GM19351 (cell line): ENCODE measurements at regions not wholly inside any gene's neighbourhood (a gene's known extent, or its start where the extent isn't known, plus 50 kb on each side); places are given as distances from the start of the nearest gene placed in this dataset.
"Not testable (repeated sequence)": the region's sequence is repeated elsewhere in the genome, so short reads cannot be mapped to it uniquely, and the experiment has no call there.

Experiments
- ATAC-seq: cut with Tn5 transposase; IDR thresholded peaks from one replicate; pipeline ENCODE4 v1.9.1; 2021; ENCODE audit warnings: mild to moderate bottlenecking, moderate library complexity; ENCODE audit not compliant: unreplicated experiment

DNA sequence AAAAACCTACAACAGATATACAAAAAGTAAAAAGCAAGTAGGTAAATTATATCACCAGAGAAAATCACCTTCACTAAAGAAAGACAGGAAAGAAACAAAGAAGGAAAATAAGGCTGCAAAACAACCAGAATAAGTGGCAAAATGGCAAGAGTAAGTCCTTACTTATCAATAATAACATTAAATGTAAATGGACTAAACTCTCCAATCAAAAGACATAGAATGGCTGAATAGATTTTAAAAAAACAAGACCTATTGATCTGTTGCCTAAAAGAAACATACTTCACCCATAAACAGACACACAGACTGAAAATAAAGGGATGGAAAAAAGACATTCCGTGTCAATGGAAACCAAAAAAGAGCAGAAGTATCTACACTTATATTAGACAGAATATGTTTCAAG is 695.7 kb upstream of the FAT3 start:
- no peak for ATAC-seq

DNA sequence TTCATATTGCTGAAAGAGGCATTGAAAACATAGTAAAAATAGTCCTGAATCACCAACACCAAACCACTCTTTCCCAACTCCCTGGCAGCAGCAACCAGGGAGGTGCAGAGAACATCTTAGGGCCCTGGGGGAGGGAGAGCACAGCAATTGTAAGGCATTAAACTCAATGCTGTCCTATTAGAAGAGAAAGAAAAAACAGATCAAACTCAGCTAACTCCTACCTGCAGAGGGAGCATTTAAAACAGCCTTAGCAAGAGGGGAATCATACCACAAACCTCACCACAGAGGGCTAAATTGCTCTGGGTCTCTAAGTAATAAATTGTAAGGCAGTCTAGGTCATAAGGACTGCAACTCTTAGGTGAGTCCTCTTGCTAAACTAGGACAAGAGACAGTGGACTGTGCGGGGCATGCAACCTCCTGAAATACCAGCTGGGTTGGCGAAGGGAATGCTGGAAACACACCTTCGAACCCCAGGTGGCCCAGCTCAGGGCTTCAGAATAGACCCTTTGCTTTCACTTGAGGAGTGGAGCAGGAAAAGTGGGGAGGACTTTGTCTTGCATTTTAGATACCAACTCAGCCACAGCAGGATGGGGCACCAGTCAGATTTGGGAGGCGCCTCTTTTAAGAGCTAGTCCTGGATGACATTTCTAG is 697.1 kb upstream of the FAT3 start:
- ATAC-seq, result no peak

DNA sequence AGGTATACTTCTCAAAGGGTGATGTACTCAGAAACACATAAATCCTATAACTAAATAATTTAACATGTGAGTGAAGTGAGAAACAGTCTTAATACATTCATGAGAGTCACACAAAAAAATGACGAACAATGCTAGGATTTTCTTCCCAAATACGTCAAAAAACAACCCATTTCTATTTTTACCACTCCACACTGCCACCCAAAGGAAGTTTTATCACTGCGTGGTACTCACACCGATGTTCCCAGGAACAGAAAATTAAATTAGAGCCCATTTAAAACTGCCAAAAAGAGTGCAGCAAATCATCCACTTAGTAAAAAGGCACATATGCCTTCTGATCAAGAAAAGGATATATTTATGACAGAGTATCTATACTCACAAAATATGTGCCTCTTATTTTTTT is 710.9 kb upstream of the FAT3 start:
- no peak for ATAC-seq

DNA sequence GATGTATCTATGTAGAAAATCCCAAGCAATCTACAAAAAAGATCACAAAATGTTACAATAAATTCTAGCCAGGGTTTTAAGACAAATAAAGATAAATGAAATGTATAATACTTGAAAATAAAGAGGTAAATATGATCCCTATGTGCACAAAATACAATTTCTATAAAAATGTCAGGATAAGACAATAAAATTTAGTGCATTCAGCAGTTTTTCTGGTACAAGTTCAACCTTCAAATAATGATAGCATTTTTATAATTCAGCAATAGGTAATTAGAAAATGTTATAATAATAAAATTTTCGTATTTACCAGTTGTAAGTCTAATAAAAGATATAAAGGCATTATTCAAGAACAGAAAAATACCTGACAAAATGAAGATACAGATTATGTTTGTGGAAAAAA is 726.8 kb upstream of the FAT3 start:
- no peak for ATAC-seq

DNA sequence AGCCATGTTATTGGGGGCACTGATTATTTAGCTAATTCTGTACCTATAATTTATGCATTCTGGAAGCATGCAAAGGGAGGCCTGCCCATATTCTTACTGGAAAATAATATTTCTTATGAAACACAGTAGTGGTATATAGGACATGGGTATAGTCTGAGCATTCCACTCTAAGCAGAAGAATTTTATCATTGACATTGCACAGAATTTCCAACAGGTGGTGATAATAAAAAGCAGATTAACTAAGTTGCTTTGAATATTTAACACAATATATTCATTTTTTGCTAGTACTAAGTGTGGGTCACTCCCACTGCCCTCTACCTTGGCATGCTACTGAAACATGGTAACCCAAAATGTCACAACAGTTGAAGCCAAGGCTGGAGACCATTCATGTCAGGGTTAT is 728.8 kb upstream of the FAT3 start:
- no peak for ATAC-seq

DNA sequence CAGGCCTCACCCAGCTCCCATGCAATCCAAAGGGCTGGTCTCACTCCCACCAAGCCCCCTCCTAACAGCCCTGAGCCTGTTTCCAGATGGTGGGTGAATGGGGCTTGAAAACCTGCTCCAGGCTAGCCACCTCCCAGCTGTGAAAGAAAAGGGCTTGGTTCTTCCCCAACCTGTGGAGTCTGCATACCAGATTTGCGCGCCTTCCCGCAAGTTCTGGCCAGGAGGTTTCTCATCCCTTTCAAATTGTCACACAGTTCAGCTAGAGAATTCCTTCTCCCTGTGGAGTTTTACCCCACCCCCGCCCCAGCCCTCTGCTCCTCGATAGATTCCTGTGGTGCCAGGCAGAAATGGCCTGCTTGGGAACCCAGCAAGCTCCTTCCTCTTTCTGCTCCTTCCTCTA is 734.6 kb upstream of the FAT3 start:
- no peak for ATAC-seq

DNA sequence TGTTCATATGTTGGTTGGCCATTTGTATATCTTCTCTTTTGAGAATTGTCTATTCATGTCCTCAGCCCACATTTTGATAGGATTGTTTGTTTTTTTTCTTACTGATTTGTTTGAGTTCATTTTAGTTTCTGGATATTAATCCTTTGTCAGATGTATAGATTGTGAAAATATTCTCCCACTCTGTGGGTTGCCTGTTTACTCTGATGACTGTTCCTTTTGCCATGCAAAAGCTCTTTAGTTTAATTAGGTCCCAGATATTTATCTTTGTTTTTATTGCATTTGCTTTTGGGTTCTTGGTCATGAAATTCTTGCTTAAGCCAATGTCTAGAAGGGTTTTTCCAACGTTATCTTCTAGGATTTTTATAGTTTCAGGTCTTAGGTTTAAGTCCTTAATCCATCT is 740.7 kb upstream of the FAT3 start:
- not testable (repeated sequence) for ATAC-seq

DNA sequence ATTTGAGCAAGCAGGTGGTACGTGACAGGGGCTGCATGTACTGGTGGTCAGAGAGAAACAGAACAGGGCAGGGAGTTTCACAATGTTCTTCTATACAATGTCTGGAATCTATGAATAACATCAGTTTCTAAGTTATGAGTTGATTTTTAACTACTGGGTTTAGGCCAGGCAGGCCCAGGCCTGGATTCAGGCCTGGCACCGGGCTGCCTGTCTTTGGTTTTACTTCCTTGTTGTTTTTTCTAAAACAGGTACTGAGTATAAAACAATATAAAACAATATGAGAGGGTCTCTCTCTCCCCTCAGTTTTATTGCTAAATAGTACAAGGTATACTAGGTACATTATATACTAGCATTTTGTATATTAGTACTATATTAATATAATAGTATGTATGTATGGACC is 742.7 kb upstream of the FAT3 start:
- ATAC-seq, result not testable (repeated sequence)

DNA sequence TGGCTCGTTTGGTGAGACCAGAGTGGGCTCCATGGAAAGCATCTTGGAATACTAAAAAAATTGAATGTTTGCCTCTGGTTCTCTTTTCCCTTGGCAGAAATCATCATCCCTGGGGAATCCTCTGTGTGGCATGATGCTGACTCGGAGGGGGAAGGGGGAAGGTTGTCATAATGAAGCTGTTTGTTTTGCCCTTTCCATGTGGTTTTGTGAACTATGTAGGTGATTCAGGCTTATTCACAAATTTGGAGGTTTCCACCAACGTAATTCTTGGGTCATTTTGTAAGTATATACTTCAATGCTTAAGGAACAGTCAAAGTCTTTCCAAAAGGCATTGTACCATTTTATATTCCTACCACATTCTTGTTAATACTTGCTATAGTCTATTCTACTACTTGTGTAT is 754.0 kb upstream of the FAT3 start:
- ATAC-seq, result no peak

DNA sequence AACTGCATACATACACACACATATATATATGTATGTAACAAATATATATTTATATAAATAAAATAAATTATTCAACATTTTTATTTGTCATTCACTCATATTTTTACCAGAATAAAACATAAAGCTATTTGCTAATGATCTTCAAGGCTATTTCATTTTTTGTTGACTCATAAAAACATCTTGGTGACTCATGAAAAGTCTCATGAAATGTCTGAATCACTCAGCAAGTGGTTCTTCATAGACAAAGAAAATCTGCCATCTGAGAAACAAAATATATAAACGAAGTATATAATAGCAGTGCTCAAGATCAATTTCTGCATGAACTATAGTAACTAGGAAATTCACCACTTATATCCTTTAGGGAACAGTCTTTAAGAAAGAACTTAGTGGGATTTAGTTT is 764.8 kb upstream of the FAT3 start:
- no peak for ATAC-seq

DNA sequence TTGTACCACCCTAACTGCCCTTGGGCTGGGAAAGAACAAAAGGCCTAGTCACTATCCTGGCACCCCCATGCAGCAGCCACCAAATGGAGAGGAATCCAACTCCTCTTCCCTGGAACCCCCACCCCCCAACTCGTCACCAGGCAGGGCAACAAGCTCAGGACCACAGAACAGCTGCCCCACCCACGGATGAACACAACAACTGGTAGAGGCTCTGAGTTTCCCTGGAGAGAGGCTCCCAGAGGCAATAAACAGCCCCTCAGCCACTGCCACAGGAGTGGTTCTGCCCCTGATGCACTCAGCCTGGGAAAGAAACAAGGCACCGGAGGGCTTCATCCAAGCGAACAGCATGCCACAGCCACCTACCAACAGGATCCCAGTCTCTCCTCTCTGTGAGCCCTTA is 778.4 kb upstream of the FAT3 start:
- no peak for ATAC-seq

DNA sequence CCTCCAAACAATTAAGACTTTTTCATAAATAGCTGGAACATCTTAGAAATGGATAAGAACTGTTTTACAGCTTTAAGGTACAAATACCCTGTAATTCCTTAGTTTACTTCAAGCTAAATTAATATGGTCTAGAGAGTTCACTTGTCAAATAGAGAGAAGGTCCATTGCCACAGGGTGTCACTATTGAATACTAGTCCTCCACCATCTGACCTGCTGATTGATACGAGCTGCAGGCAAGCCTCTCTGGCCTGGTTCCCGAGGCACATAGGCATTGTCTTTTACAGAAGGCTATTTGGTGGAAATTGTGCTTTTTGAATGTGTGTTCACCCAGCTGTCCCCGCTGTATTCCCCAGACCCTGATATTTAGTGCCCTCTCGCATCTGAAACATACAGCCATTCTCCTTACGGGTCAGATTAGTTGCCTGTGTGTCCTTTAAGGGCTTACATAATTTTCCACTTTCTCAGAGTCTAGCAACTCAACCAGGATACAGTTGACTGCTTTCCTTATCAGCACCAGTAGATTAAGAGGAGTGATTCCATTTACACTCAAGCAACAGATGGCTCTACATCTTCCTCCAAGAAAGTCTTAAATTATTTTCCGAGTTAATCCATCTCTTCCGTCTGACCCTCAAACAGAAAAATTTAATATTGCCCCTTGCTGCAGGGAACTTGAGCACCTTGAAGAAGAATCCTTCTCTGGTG is 788.8 kb upstream of the FAT3 start:
- no peak for ATAC-seq

DNA sequence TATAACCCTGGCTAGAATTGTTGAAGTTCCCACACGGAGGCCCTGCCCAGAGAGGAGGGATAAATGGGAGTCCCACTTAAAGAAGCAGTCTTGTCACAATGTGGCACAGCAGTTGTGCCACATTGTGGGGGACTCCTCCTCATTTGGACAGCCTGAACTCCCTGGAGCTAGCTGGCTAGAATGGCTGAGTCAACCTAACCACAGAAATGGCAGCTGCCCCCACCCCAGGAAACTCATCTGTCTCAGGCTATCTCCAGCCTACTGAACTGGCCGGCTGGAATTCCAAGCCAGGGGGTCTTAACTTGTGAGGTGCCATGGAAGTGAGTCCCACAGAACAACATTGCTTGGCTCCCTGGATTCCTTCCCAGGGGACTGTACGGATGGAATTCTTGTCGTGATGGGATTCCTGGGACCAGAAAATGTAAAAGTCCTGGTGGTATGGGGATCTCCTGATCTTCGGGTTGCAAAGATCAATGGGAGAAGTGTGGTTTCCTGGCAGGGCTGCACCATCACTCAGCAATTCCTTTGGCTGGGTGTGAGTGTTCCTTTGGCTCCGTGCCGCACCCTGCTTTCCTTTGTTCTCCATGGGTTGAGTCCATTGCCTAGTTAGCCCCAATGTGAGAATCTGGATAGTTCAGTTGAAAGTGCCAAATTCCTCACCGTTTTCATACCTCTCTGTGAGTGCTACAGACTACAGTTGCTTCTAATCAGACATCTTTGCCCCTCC is 791.2 kb upstream of the FAT3 start:
- no peak for ATAC-seq

DNA sequence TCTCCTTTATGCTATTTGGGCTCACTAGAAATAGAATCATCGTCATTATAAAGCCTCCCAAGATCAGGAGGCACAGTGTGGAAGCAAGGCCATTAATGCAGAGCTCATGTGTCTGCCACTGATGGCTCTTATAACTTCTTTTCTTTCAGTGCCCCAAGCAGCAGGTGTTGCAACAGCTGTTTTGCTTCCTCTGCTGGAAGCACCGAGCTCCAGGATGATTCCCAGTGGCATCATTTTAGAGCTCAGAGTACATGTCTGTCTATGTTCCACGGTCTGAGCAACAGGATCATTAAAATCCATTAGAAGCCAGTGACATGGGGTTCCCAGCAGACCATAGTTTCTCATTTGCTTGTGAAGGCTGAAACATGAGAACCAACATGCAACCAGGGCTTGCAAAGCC is 803.0 kb upstream of the FAT3 start:
- no peak for ATAC-seq

DNA sequence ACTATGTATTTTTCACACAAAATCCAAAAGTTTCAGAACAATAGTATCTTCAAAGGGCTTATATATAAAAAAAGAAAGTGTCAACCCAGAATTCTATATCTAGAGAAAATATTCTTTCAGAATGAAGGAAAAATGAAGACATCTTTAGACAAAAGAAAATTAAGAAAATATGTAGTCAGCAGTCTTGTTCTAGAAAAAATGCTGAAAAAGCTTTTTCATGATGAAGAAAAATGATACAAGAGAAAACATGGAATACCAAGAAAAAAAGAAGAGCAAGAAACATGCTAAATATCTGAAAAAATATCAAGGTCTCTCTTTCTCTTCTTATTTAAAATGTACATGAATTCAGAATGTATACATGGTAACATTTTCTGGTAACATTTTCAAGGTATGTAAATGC is 816.8 kb upstream of the FAT3 start:
- ATAC-seq, result no peak

DNA sequence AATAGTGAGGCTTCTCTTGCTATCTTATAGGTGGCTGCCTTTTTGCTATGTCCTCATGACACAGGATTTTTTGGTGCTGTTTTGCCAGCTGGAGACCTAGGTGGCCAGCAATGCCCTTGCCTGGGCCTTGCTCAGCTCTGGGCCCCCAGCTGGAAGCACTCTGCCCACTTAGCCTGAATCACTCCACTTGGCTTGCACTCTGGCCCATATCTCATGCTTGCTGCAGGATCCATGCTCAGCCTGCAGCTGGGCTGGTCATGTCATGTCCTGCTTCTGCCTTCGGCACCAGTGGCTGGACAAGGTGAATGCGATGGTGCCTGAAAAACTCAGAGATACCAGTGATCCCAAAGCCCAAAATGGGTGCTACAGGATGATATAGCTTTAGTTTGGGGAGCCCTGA is 818.6 kb upstream of the FAT3 start:
- no peak for ATAC-seq

DNA sequence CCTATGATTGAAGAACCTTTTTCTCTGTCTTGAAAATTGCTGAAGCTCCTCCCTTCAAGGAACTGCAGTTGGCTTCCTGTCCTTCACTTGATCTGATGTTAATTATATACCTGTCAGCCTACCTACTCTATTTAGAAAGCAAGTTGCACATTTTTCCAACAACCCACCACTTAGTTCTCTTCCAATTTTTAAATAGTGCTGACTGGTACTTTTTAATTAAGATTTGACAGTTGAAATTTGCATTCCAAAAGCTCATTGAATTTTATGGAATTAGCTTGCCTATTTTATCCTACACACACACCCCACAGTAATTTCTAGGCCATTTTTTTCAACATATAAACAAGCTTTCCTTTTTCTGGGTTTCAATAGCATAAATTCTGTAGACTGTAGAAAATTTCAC is 820.3 kb upstream of the FAT3 start:
- ATAC-seq, result no peak

DNA sequence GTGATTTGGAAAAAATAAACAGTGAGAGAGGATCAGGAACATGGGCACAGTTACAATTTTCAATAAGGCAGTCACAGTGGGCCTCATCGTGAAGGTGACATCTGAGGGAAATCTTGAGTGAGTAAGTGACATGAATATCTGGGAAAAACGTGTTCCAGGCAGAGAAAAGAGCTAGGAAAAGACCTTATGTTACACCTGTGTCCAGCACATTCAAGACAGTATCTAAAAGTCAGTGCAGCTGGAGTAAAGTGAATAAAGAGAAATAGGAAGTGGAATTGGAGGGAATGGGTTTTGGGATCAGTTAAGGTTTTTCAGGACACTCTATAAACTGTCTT is 827.5 kb upstream of the FAT3 start:
- no peak for ATAC-seq

DNA sequence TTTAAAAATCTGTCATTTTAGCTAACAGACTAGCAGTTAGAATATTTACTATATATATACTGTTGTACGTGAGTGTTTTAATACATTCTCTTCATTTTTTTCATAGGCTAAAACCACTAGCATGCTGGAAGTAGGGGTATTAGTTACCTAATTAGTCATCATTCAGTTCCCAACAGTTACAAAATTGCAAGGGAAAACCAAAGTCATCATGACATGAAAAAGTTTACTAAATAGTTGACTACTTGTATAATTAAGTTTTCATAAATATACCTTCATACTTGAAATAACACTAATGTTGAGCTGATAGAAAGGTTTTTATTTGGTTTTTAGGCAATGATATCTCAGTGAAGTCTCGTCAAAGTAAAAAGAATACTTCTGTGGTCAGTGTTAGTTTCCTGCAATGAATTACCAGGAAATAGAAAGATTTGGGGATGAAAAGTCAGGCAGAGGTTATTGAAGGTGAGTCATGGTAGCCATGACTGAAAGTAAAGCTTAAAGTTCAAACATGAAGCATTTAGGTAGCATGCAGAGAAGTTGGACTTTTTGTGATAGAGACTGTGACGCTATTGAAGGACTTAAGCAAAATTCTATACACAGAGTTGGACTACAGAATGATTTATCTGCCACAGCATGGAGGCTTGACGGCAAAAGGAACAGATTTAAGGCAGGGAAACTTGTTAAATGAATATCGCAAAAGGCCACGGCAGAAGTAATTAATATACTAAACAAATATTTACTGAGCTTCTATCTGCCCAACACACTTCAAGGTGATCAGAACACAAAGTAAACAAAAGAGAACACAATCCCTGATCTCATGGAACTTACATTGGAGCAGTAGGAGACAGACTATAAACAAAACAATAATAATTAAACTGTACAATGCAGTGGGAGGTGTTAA is 828.1 kb upstream of the FAT3 start:
- no peak for ATAC-seq

DNA sequence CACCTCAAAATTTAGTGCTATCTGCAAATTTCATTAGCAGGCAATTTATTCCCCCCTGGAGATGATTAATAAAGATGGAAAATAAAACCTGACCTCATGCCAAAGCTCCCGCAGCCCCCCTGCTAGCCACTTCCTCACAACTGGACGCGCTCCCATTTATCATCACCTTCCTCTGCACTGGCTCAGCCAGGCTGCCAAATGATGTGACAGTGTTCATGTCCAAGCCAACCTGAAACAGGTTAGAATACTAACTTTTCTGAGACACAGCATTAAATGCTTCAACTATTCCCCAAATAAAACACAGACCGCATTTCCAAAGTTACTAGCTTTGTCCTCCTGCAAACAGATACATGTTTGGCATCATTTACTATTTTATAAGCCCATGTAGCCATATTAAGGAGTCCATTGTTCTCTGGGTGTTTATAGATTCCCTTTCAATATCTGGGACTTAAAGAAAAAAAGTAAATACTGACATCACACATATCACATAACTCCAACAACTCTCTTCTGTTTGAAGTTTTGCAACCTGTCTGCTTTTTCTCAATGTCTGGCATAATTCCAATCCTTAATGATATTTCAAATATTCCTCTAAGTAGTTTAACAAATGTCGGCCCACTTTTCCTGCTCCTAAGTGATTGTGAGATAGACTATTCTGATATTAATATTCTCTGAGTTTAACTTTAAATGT is 829.7 kb upstream of the FAT3 start:
- ATAC-seq, result no peak
